ENCODE measurements at regions not wholly inside any gene's neighbourhood (a gene's known extent, or its start where the extent isn't known, plus 50 kb on each side); places are given as distances from the start of the nearest gene placed in this dataset.

- no peak for DNase-seq
- in situ Hi-C loops (cut with MboI; ENCODE audit: low pct_unique_long_range_greater_than_20kb, low sequenced_read_pairs): no loop called here
Observed at GRCh38 chr18:39033312-39033711, 1467.7 kb upstream of the CELF4 start.

DNA sequence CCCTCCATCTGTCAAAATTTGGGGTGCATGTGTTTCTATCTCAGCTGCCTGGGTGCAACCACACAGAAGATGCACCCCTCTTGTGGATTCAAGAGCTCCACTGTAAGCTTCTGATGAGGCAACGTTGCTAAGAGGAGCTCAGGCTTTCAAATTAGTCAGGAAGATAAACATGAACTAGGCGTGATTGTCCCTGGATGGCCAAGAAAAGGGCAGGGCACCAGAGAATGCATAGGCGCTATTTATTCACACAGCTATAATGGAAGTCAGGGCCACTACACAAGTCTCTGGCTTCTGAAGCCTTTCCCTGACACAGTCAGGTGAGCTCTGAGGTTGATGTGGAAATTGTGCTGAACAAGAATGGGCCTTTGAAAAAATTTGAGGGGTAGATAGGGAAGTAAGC lies 1466.0 kb upstream of the CELF4 start:
- in situ Hi-C loops (cut with MboI; ENCODE audit: low pct_unique_long_range_greater_than_20kb, low sequenced_read_pairs): no loop called here
- no peak for DNase-seq

DNA sequence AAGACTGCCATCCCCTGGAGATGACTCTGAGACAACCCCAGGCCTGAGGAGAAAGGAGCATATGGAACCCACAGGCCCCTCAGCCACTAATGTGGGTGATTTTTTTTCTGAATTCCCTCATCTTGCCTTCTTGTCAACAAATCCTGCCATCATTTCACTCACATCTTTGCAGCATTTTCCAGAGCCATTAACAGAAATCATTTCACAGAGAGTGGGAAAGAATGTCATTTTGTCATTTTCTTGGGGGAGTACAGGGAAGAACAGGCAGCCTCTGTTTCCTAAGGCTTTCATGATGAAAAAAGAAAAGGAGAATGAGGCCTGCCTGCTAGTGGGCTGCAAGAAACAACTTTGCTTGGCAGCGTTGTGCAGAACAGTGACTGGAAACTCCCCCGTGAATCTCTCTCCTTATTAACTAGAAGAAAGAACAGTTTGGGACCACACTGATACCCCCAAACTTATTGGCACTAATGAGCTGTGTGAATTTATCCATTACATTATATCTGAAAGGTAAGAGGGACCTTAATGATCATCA lies 1464.6 kb upstream of the CELF4 start:
- DNase-seq: no peak
- in situ Hi-C loops (cut with MboI; ENCODE audit: low pct_unique_long_range_greater_than_20kb, low sequenced_read_pairs): no loop called here

- DNase-seq: no peak
- in situ Hi-C loops (cut with MboI; ENCODE audit: low pct_unique_long_range_greater_than_20kb, low sequenced_read_pairs): no loop called here
Observed at GRCh38 chr18:39025531-39025930, 1459.9 kb upstream of the CELF4 start.

DNA sequence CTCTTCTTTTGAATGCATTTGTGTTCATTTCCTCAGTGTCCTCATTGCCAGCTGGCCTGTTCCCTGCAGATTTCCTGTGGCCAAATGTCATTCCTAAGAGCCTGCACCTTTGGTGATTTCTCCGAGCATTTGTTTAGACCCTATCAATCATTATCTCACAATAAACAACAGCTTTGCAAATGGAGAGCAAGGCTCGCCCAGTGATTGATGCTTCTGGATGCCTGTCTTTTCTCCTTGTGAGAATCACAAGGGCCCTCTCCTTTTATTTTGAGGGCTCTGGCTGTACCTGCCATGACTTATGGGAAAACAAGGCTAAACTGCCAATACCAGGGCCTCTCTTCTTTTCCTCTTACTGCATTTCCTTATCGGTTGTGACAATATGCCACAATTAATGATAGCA lies 1454.4 kb upstream of the CELF4 start:
- in situ Hi-C loops (cut with MboI; ENCODE audit: low pct_unique_long_range_greater_than_20kb, low sequenced_read_pairs): no loop called here
- no peak for DNase-seq

DNA sequence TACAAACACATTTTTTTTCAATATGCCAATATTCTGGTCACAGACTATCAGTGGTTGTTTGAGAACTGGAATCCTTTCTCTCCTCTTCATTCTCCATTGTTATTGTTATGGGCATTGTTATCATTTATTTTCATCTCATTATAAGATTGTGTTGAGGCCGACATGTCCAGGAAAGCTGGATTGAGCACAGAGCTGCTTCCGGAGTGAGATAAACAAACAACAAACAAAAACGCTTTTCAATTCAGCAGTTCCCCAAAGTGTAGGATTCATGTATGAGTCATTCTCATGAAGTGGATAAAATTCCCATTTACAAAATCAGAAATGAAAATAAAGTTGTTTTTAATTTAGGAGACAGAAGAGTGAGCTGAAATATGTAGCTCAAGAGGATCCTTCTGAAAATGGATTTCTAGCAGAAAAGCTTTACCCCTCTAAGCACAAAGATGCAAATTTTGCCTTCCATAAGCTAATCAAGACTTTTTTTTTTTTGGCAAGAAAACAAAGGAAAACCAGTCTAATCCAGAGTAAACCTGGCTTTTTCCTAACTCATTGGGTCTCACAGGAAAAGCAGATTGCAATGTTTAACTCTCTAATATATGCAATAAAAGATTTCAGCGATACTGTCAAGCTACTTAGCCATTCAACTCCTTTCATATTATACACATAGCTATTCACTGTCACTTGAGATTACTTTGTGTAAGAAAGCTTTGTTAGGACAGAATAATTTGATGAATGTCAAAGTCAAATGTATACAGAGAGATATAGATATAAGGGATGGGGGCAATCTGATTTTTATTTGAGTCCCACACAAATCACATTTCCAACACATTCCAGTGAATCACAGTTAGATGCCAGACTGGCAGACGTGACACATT lies 1441.7 kb upstream of the CELF4 start:
- DNase-seq: no peak
- in situ Hi-C loops (cut with MboI; ENCODE audit: low pct_unique_long_range_greater_than_20kb, low sequenced_read_pairs): no loop called here

GRCh38 chr18:38996056-38996455 lies 1430.5 kb upstream of the CELF4 start:
- DNase-seq: no peak
- in situ Hi-C loops (cut with MboI; ENCODE audit: low pct_unique_long_range_greater_than_20kb, low sequenced_read_pairs): no loop called here

DNA sequence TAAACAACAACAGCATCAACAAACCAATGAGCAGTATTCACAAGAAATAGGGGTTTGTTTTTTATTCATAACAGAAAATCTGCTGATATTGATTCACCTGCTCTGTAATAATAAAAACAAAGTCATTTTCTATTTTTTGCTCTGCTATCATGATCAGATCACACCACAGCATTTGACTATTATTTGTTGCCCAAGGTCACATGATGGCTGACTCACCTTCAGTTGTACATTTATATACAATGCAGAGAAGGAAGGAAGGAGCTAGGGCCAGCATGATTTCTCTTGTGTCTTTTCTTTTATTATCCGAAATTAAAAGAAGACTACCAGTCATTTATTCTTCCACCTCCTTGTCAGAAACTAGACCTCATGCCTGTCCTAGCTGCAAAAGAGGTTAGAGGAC lies 1427.7 kb upstream of the CELF4 start:
- DNase-seq: no peak
- in situ Hi-C loops (cut with MboI; ENCODE audit: low pct_unique_long_range_greater_than_20kb, low sequenced_read_pairs): no loop called here

- no peak for DNase-seq
- in situ Hi-C loops (cut with MboI; ENCODE audit: low pct_unique_long_range_greater_than_20kb, low sequenced_read_pairs): no loop called here
Observed at GRCh38 chr18:38984968-38985367, 1419.4 kb upstream of the CELF4 start.

- DNase-seq: no peak
- in situ Hi-C loops (cut with MboI; ENCODE audit: low pct_unique_long_range_greater_than_20kb, low sequenced_read_pairs): no loop called here
Observed at GRCh38 chr18:38982072-38982471, 1416.5 kb upstream of the CELF4 start.

- DNase-seq: no peak
Observed at GRCh38 chr18:38981389-38981788, 1415.8 kb upstream of the CELF4 start.

DNA sequence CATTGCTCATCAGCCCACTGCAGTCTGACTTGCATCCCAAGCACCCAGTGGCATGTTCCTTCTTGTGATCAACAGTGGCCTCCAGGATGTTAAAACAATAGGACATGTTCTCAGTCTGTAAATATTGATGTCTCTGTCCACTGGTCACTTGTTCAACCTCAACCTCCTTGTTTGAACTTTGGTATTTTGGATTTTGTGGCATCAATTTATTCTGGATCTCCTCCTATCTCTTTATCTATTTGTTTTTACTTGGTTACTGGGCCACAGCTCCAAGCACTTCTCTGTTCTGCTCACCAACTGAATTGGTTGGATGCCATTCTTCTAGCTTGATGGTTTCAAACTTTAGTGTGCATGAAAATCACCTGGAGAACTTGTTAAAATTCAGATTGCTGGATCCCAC lies 1414.8 kb upstream of the CELF4 start:
- in situ Hi-C loops (cut with MboI; ENCODE audit: low pct_unique_long_range_greater_than_20kb, low sequenced_read_pairs): no loop called here
- DNase-seq: no peak

More at GRCh38 chr18:38981389-38981788, 1415.8 kb upstream of the CELF4 start:
- in situ Hi-C loops (cut with MboI; ENCODE audit: low pct_unique_long_range_greater_than_20kb, low sequenced_read_pairs): no loop called here

- in situ Hi-C loops (cut with MboI; ENCODE audit: low pct_unique_long_range_greater_than_20kb, low sequenced_read_pairs): no loop called here
- DNase-seq: no peak
Observed at GRCh38 chr18:38972571-38972970, 1407.0 kb upstream of the CELF4 start.

- in situ Hi-C loops (cut with MboI; ENCODE audit: low pct_unique_long_range_greater_than_20kb, low sequenced_read_pairs): no loop called here
- no peak for DNase-seq
Observed at GRCh38 chr18:38971881-38972280, 1406.3 kb upstream of the CELF4 start.

- DNase-seq: no peak
- in situ Hi-C loops (cut with MboI; ENCODE audit: low pct_unique_long_range_greater_than_20kb, low sequenced_read_pairs): no loop called here
Observed at GRCh38 chr18:38966841-38967240, 1401.2 kb upstream of the CELF4 start.

GRCh38 chr18:38963943-38964660 lies 1398.5 kb upstream of the CELF4 start:
- in situ Hi-C loops (cut with MboI; ENCODE audit: low pct_unique_long_range_greater_than_20kb, low sequenced_read_pairs): no loop called here
- no peak for DNase-seq

DNA sequence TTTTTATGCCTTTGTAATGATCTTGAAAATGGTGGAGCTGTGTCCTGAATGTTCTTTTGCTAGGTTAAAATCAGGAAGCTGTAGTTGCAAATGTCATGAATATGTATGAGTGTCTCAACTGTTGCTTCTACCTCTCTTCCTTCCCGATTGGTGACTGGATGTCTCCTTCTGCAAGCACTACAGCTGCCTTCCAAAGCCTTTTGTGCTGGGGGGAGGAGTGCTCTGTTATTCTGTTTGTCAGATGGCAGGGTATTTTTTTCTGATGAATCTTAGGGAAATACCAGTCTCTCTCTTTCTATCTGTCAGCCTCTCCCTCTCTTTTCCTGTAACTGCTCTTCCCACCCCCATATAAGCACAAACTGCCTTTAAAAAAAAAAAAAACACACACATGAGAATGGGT lies 1396.3 kb upstream of the CELF4 start:
- no peak for DNase-seq
- in situ Hi-C loops (cut with MboI; ENCODE audit: low pct_unique_long_range_greater_than_20kb, low sequenced_read_pairs): no loop called here

GRCh38 chr18:38957736-38958135 lies 1392.1 kb upstream of the CELF4 start:
- in situ Hi-C loops (cut with MboI; ENCODE audit: low pct_unique_long_range_greater_than_20kb, low sequenced_read_pairs): no loop called here
- no peak for DNase-seq

DNA sequence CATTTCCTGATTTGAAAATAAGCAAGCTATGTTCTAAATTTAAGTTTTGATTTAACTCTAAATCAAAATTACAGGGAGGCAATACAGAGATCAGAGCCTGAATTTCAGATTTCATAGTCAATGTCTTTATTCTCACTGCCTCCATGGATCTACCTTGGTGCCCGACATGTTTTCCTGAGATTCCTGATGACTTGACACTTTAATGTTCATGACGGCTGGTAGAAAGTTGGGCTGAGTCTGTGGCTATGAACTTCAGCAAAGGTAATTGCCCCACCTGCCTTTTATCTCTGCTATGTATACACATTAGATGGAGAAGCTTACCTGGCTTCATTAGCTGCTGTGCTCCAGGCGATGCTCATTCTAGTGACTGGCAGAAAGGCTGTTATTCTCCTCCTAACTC lies 1390.5 kb upstream of the CELF4 start:
- in situ Hi-C loops (cut with MboI; ENCODE audit: low pct_unique_long_range_greater_than_20kb, low sequenced_read_pairs): no loop called here
- no peak for DNase-seq

DNA sequence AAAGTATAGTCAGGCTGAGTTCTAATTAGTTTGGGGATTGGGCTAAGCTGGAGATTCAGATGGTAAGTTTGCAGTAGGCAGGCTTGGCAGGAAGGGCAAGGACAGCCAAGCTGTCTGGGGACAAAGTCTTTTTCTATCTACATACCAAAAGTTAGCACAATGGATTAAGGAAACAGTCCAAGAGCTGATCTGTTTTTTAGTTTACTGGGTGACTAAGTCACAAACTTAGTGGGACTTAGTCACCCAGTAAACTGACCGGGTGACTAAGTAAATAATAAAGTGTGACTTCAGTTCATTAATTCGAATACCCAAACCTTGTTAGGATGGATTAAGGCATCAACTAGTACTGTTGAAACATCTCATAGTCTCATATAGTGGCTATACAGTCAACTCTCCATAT lies 1386.0 kb upstream of the CELF4 start:
- no peak for DNase-seq
- in situ Hi-C loops (cut with MboI; ENCODE audit: low pct_unique_long_range_greater_than_20kb, low sequenced_read_pairs): no loop called here
